UCSD-AML1 (cell line): ENCODE measurements at regions not wholly inside any gene's neighbourhood (a gene's known extent, or its start where the extent isn't known, plus 50 kb on each side); places are given as distances from the start of the nearest gene placed in this dataset.
A peak's percentile ranks its signal among the peaks of the same experiment; 100 is the strongest.
"Not testable (repeated sequence)": the region's sequence is repeated elsewhere in the genome, so short reads cannot be mapped to it uniquely, and the experiment has no call there.

Source experiments
- DNase-seq: peaks from one replicate; lab custom pipeline; 2025; ENCODE audit not compliant: unreplicated experiment; lab: John Stamatoyannopoulos, UW

DNA sequence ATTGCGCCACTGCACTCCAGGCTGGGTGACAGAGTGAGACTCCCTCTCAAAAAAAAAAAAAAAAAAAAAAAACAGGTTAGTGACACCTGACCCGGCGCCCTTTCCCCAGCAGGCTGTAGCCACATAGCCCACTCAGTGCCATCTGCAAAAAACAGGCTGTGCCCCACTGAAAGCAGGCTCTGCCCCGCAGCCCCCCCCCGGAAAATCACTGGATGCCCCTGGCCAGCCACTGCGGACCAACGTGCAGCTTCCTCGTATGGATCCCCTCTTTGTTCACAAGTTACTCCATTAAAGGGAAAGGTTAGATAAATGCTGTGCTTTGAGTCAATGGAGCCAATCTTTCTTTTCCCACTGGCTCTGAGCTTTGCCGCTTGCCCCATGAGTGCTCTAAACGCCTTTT lies 660.3 kb downstream of the TBC1D22A start:
- no peak for DNase-seq

DNA sequence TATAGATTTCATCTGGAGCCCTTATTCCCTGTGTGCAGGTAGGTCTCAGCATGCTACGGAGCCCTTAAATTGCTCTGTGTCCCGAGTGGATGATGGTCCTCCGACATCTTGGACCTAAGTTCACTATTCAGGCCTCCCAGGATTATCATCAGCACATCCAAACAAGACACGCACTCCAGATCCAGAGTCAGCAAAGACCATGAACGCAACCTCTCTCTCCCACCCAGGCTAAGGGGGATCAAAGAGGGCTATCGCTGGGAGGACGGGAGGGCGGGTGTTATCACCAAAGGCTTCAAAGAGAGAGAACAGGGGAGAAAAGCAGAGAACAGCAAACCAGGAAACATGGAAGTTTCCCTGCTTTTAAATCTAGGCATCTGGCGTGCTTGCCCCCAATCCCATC lies 659.4 kb downstream of the TBC1D22A start:
- DNase-seq, result no peak

DNA sequence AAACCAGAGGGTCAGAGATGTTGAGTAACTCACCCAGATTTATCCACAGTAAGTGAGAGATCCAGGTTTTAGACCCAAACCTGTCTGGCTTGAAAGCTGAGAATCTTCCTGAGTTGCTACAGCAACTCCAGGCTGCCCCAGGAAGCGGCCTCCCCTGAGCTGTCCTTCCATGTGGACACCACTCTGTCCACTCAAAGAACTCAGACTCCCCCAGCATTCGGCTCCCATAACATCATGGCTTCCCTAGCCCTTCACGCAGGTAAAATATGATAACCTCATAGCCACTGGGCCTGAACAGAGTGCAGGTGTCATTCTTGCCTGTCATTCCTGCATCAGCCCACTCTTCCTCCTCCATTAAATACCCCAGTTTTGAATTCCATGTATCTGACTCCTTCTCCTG lies 657.8 kb downstream of the TBC1D22A start:
- DNase-seq, result no peak

DNA sequence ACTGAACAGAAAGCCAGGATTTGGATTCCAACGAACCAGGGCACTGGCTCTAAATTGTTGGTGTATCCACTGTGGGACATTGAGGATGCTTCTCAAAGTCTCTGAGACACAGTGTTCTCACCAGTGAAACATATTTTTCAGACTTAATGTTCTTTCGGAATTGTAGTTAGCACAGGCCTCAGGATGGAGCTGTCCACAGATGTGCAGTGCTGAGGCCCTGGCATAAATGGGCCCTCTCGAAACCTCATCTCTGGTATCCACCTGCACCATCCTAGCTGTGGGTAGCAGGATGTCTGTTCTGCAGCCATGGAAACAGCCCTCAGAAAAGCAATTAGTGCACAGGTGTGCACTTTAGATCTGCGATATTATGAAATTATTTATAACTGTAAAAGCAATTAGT lies 656.8 kb downstream of the TBC1D22A start:
- DNase-seq, result no peak

DNA sequence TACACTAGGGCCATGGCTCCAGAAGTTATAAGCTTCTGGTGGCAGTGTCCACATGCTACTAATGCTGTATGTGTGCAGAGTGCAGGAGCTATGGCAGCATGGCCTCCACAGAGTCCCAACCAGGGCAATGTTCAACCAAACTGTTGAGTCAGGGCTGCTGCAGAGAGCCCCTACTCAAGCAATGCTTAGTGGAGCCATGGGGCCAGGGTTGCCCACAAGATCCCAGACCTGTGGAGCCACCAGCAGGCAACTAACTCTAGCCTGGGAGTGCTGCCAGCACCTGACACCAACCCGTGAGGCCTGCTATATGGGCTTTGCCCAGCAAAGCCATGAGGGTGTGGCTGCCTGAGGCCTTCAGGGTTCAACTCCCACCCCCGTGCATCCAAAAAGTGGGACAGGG lies 655.2 kb downstream of the TBC1D22A start:
- no peak for DNase-seq

DNA sequence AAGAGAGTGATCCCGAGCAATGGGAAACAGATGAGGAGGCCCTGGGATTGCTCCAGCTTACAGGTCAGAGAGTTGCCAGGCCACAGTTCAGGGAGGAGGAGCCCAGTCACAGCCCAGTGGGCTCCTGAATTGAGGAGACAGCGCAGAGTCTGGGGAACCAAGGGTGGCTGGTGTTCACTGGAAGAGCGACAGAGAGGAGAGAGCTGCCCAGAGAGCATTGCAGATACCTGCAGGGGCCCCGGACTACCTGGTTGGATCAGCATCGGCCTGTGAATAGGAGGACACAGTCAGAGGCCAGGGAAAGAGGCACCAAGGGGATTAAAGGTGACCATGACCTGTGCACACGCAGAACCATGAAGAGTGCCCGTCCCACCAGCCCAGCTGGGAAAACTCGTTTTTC lies 648.6 kb downstream of the TBC1D22A start:
- no peak for DNase-seq

DNA sequence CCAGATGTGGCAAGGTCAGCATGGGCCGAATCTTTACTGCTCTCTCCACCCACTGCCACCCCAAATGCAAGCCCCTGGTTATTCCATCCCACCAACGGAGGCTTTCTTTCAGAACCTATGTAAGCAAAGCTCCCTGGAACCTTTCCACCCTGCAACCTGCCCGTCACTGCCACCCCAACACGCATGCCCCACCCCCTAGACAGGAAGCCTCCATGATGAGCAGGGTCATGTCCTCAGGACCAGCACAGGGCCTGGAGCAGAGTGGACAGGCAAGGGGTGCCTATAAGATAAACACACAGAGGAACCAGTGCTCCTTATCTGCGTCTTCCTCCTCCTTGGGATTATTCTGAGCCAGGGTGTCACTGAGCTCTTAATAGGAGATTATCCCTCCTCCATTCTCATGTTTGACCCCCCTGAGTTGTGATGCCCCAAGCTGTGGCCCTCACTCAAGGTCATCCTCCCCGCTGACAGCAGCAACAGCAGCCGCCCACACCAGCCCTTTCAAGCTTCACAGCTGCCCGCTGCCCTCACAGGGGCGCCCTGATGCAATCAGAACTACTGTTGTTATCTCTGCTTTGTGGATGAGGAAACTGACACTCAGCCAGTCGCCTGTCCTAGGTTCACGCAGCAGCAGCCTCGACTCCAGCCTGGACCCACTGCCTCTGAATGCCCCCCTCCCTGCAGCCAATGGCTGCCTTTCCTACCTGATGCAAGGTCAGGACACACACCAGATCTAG lies 647.3 kb downstream of the TBC1D22A start:
- DNase-seq, result no peak

DNA sequence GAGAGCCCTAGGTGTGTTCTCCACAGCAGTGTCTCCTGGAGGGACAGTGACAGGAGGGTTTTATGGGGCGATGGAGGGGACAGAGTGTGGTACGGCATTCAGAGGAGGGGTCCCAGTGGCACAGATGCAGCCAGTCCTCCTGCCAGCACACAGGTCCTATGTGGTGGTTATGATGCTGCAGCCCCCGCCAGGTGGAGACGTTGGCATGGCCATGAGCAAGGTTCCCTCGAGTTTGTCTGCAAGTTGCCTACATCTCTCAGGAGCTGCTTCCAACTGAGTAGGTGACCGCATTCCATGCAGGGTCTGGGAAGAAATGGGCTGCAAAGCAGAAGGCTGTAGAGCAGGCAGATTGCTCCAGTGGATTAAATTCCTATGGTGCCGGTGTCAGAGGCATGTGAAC lies 646.0 kb downstream of the TBC1D22A start:
- DNase-seq, result no peak

DNA sequence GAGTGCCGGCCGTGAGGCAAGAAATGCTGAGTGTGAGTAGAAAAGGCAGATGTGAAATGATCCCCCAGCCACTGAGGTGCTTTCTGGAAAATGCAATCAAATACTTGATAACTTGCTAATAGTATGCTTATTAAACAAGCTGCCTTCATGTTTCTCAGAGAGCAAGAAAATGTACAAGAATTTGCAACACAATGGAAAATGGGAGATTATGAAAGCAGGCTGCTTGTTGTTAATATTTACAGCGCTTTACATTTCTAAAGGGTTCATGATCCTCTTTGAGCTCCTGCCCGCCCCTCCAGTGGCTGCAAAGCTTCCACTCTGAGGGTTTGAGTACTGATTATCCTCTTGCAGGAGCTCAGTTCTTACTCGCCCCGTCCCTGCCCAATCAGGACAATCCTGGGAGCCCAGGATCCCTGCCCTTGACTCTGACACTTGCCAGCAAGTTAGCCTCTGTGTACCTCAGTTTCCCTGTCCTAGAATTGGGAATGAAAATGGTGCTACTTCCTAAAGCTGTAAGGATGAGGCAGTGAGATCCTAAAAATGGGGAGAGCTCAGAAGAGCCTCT lies 645.1 kb downstream of the TBC1D22A start:
- no peak for DNase-seq

DNA sequence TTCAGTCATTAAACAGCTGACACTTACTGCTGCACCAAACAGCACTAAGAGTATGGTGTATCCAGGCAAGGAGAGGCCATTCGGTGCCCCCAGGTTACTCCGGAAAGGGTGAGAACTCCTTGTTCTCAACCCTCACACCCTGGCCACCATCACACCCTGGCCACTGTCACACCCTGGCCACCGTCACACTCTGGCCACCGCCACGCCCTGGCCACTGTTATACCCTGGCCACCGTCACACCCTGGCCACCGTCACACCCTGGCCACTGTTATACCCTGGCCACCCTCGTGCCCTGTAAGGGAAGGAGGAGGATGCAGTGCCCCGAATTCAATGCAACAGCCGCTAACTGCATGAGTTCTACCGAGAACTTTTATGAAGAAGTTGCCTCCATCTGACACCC lies 644.4 kb downstream of the TBC1D22A start:
- no peak for DNase-seq

DNA sequence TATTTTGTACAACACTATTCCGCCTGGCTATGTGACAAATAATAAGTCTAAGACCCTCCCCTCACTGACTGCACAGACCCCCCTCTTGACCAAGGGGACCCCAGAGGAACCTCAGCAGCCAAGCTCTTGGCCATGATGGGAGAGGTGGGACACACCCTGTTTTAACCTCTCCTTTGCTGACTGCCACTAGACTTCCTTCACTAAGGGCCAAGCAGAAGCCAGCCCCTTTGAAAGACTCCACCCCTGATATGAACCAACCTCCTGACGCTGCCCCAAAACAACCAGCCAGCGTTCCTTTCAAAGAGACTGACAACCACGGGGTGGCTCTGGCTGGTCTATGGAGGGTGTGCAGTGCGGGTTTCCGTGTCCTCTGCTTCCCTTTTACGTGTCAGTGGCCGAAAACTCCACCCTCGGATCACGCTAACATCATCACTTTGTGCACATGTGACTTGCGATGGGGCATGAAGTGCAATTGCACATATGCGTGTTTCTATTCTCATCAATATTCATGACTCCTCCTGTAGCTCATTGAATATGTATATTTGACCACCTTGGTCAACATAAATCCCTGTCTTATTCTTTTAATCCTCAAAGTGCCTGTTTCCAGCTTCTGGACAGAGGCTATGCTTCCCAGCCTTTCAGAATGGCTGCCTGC lies 643.9 kb downstream of the TBC1D22A start:
- no peak for DNase-seq

DNA sequence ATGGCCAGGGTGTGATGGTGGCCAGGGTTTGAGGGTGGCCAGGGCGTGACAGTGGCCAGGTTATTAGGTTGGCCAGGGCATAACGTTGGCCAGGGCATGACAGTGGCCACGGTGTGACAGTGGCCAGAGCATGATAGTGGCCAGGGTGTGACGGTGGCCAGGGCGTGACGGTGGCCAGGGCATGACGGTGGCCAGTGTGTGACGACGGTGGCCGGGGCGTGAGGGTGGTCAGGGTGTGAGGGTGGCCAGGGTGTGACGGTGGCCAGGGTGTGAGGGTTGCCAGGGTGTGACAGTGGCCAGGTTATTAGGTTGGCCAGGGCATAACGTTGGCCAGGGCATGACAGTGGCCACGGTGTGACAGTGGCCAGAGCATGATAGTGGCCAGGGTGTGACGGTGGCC lies 642.8 kb downstream of the TBC1D22A start:
- DNase-seq, result not testable (repeated sequence)

DNA sequence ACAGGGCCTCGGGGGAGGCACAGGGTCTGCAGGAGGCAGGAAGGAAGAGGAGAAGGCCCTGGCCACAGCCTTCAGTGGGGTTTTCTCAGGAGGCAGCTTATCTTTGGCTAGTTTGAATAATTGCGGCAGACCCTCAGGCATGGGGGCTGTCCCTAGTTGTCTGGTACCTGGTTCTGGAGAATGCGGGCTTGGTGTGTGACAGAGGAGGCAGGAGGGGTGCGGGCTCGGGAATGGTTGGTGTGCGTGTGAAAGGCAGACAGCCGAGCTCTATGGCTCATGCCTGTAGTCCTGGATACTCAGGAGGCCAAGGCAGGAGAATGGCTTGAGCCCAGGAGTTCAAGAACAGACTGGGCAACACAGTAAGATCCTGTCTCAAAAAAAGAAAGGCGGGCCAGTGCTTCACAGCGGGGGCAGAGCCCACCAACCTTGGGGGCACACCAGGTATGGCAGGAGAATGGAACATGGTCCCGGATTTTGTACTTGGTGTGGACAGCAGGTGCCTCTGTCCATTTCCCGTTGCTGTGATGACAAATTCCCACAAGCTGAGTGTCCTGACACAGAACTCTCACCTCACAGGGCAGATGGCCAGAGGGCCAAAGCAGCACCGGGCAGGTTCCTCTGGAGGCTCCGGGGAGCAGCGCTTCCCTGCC lies 640.6 kb downstream of the TBC1D22A start:
- DNase-seq, result no peak

DNA sequence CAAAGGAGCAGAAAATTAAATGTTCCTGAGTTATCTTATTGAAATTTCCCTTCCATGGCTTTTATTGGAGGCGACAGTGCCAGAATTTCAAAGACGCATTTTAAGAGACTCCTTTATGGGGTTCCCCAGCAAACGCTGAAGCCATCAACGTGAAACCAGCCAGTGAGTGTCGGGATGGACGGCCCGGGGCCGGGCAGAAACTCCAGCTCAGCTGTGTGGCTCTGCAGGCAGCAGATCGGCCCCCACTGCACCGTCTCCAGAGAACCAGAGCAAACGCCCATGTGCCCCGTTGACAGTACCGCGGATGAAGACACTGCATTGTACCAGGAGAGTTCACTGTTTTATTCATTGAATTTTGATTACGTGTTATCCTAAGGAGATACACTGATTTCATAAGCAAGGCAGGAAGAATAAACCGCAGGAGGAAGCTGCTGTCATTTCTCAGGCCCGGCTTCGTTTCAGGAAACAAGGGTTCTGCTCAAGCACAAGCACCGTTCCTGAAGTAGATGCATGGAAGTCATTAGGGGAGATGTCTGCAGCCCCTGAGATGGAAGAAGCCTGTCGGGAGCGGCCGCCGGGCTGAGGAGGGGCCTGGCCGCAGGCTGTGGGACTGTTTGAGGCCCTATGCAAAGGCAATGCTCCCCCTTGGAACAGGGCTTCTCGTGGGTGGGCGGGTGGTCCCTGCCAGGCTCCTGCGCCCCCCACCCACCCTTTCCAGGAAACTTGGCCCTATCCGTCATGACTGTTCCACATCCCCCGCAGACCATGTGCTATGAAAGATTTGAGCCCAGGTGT lies 639.7 kb downstream of the TBC1D22A start:
- peak; percentile 18 for DNase-seq

DNA sequence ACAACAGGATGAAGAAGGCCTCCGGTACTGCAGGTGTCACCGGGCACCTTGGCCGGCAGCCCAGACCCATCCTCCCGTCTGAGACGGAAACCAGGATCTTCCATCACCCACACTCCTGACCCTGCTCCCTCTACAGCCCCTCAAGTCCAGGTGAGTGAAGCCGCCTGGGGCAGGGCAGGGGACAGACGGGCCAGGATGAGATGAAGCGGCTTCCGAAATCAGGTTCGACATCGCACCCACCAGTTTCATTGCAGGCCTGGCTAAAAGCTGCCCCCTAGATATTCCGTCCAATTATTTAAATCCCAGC lies 639.1 kb downstream of the TBC1D22A start:
- no peak for DNase-seq

DNA sequence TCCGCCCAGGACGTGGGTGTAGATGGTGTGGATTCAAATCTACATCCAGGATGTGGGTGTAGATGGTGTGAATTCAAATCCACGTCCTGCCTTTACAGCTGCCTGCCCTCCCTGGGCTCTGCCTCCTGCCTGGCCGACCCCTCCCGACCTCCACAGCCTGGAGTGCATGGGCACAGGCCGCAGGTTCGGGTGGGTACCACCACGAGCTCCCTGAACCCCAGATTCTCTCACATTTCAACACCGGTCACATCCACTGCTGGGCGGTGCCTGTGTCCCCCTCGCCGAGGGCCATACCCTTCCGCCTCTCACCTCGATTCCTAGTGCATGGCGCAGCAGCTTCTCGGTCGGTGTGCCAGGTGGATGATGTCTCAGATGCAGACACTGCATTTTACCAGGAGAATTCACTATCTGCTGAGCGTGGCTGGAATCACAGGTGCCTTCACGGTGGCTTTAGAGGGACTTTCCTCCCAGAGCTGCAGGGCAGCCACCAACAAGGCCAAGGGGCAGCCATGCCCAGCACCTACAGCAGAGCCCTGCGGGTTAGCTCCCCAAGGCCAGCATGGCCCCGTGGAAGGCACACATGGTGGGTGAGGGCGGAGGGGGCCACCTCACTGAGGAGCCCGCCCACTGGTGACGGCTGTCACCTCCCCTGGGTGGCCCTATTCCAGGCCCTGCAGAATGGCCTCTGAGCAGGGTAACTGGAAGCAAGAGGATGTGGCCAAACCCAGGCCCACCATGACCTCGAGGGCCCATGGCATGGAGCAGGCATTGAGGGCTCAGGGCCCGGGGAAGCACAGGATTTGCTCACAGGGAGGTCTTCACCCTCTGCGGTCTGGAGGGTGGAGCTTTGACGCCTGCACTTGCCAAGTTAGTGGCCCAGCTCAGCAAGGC lies 638.5 kb downstream of the TBC1D22A start:
- no peak for DNase-seq

DNA sequence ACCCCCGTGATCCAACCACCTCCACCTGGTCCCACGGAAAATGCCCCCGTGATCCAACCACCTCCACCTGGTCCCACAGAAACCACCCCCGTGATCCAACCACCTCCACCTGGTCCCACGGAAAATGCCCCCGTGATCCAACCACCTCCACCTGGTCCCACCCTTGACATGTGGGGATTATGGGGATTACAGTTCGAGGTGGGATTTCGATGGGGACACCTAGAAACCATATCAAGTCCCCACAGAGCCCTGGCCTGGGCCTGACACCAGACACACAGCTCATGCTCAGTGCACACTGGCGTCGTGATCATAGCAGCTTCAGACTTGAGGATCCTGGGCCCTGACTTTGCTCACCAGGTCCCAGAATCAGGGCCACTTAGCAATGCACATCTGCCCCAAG lies 637.7 kb downstream of the TBC1D22A start:
- not testable (repeated sequence) for DNase-seq

DNA sequence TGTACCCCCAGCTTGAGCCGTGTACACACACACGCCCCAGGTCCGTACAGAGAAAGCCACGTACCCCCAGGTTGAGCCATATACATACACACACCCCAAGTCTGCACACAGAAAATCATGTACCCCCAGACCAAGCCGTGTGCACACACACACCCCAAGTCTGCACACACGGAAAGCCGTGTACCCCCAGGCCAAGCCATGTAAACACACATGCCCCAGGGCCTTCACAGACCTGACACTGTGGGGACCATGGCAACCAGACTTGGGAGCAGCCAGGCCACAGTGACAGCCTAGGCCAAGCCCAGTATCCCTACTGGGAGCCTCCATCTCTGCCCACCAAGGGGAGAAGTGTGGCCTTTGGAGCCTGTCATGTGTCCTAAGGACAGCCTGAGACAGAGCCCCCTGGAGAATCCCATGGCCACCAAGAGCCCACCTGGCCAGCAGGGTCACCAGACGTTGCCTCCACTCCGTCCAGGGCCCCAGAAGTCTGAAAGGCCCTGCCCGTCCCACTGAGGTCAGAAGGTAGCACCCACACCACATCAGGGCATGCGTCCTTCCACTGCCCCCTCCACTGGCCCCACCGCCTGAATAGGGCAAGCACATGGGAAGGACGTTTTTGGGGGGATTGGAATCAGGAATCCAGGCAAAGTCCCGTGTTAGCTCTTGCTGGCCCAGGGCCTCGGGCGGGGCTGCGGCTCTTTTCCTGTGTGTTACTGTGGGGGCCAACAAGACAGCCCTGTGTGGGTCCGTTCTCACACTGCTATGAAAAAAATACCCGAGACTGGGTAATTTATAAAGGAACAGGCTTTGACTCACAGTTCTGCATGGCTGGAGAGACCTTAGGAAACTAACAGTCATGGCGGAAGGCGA lies 636.7 kb downstream of the TBC1D22A start:
- no peak for DNase-seq

DNA sequence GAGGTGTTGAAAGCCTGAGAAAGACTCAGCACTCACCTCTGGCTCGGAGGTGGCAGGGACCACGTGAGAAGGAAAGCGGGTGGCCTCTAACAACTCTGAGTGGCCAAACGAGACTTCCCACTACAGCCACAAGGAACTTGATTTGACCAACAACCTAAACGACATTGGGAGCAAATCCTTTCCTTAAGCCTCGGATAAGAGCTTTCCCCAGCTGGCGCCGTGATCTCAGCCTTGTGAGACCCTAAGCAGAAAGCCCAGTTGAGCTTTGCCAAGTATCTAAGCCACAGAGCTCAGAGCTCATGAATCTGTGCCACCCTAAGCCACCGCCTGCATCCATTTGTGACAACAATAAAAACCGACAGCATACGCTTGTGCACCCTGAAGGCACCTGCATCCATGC lies 636.0 kb downstream of the TBC1D22A start:
- DNase-seq, result no peak

DNA sequence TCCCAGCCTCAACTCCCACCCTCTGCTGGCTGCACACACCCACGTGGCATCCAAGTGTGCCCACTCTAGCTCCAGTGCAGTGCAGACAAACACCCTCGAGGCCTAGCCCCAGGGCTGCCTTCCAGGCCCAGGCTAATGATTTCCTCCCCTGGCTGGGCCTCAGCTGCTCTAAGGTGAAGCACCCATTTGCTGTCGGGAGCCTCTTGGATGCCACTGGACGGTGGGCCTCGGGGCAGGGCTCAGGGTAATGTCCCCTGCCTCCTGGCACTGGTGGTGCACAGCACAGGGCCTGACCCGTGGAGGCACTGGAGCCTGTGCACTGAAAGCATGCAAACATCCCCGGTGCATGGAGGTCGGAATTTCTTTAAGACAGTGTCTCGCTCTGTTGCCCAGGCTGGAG lies 635.2 kb downstream of the TBC1D22A start:
- DNase-seq, result no peak
